ENCODE measurements at regions not wholly inside any gene's neighbourhood (a gene's known extent, or its start where the extent isn't known, plus 50 kb on each side); places are given as distances from the start of the nearest gene placed in this dataset.
"Not testable (repeated sequence)": the region's sequence is repeated elsewhere in the genome, so short reads cannot be mapped to it uniquely, and the experiment has no call there.

GRCh38 chr6:74704540-74704939 is 501.3 kb downstream of the COL12A1 start:
- intact Hi-C loops (cut with micrococcal nuclease): not testable (repeated sequence)

GRCh38 chr6:74690365-74690764 is 515.5 kb downstream of the COL12A1 start:
- Mint-ChIP-seq H3K36me3 (ENCODE audit: low read depth) (no peaks in the 10 kb centered on the region), H3K4me1 (ENCODE audit: low read depth) (no peaks in the 10 kb centered on the region), H3K27me3 (ENCODE audit: low read depth) (no peaks in the 10 kb centered on the region)

More at GRCh38 chr6:74704540-74704939, 501.3 kb downstream of the COL12A1 start:
- not testable (repeated sequence) for H3K4me3 Mint-ChIP-seq (ENCODE audit: low read depth); H3K27ac Mint-ChIP-seq; H3K36me3 Mint-ChIP-seq (ENCODE audit: low read depth); H3K4me1 Mint-ChIP-seq (ENCODE audit: low read depth); DNase-seq (ENCODE audit: low spot score); H3K27me3 Mint-ChIP-seq (ENCODE audit: low read depth); H3K9me3 Mint-ChIP-seq

GRCh38 chr6:74689601-74690000 is 516.3 kb downstream of the COL12A1 start:
- Mint-ChIP-seq H3K27ac (no peak overlapping the region), H3K4me3 (ENCODE audit: low read depth) (no peak overlapping the region)

More at GRCh38 chr6:74690365-74690764, 515.5 kb downstream of the COL12A1 start:
- Mint-ChIP-seq H3K27ac (no peak overlapping the region), H3K4me3 (ENCODE audit: low read depth) (no peak overlapping the region), H3K9me3 (no peaks in the 10 kb centered on the region)
- intact Hi-C loops (cut with micrococcal nuclease): no loop called here
- no peak for DNase-seq (ENCODE audit: low spot score)

DNA sequence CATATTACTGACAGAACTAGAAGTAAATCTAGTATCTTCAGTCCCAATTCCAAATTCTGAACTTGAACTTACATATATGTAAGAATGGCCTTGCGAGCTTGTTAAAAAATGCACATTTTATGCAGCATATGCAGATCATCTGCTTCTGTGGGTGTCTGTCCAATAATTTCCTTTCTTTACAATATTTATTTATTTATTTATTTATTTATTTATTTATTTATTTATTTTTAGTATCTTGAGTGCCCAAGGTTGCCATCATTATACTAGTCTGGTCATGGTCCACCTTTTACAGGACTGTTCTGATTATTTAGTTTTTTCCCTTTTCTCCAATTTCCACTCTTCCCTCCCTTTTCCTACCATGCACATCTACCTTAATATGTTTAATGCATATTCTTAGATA is 528.4 kb downstream of the COL12A1 start:
- no peak for DNase-seq (ENCODE audit: low spot score)
- no peak overlapping the region for H3K27ac Mint-ChIP-seq
- intact Hi-C loops (cut with micrococcal nuclease): no loop called here
- no peaks in the 10 kb centered on the region for H3K27me3 Mint-ChIP-seq (ENCODE audit: low read depth)
- no peak overlapping the region for H3K4me3 Mint-ChIP-seq (ENCODE audit: low read depth)
- H3K9me3 Mint-ChIP-seq: peaks cover 8% of the 10 kb centered on the region
- no peaks in the 10 kb centered on the region for H3K4me1 Mint-ChIP-seq (ENCODE audit: low read depth)
- no peaks in the 10 kb centered on the region for H3K36me3 Mint-ChIP-seq (ENCODE audit: low read depth)

More at GRCh38 chr6:74689601-74690000, 516.3 kb downstream of the COL12A1 start:
- no peak for DNase-seq (ENCODE audit: low spot score)
- intact Hi-C loops (cut with micrococcal nuclease): no loop called here
- Mint-ChIP-seq H3K9me3 (peaks cover 2% of the 10 kb centered on the region), H3K36me3 (ENCODE audit: low read depth) (no peaks in the 10 kb centered on the region), H3K27me3 (ENCODE audit: low read depth) (no peaks in the 10 kb centered on the region), H3K4me1 (ENCODE audit: low read depth) (no peaks in the 10 kb centered on the region)

DNA sequence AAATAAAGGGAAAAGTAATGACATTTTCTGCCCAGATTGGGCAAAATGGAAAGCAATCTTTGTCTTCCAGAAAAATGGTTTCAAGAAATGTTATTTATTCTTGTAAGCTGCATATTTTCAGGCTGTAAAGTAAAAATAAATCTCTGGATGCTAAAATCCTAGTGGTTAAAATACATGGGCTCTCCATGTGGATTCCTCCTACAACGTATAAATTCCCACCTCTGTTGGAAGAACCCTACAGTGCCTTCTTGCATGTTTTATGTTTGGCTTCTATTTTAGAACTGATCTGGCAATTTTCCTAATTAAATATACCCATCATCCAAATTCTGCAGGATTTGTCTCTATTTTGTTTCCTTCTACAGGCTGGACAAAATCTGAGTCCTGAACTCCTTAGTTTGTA is 528.9 kb downstream of the COL12A1 start:
- intact Hi-C loops (cut with micrococcal nuclease): no loop called here
- no peaks in the 10 kb centered on the region for H3K27me3 Mint-ChIP-seq (ENCODE audit: low read depth)
- H3K36me3 Mint-ChIP-seq (ENCODE audit: low read depth): no peaks in the 10 kb centered on the region
- DNase-seq (ENCODE audit: low spot score): no peak
- H3K4me1 Mint-ChIP-seq (ENCODE audit: low read depth): no peaks in the 10 kb centered on the region
- no peak overlapping the region for H3K27ac Mint-ChIP-seq
- peaks cover 8% of the 10 kb centered on the region for H3K9me3 Mint-ChIP-seq
- no peak overlapping the region for H3K4me3 Mint-ChIP-seq (ENCODE audit: low read depth)

GRCh38 chr6:74674377-74674776 is 531.5 kb downstream of the COL12A1 start:
- Mint-ChIP-seq H3K27ac (no peak overlapping the region), H3K4me3 (ENCODE audit: low read depth) (no peak overlapping the region), H3K36me3 (ENCODE audit: low read depth) (no peaks in the 10 kb centered on the region), H3K9me3 (peaks cover 13% of the 10 kb centered on the region), H3K4me1 (ENCODE audit: low read depth) (no peaks in the 10 kb centered on the region), H3K27me3 (ENCODE audit: low read depth) (no peaks in the 10 kb centered on the region)
- intact Hi-C loops (cut with micrococcal nuclease): no loop called here
- DNase-seq (ENCODE audit: low spot score): no peak

DNA sequence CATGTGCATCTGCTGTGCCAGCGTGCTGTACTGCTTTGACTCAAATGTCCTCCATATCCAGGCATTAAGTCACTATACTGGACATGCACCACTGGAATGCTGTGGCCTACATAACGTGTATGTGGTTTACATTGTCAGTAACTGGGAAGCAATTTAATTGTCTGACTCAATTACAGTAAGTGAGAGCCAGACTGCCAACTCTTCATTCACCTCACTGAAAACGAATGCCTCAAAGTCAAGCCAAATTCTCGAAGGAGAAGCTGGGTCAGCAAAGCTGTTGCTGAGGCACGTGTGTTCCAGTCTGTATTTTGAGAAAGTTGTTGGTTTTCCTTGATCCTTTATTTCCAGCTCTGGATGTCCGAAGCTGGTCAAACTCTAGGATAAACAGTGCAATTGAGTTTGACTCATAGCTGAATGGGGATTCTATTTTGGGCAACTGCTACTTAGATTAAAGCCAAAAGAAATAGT is 534.3 kb downstream of the COL12A1 start:
- no peaks in the 10 kb centered on the region for H3K4me1 Mint-ChIP-seq (ENCODE audit: low read depth)
- no peaks in the 10 kb centered on the region for H3K27me3 Mint-ChIP-seq (ENCODE audit: low read depth)
- no peak overlapping the region for H3K27ac Mint-ChIP-seq
- H3K36me3 Mint-ChIP-seq (ENCODE audit: low read depth): no peaks in the 10 kb centered on the region
- intact Hi-C loops (cut with micrococcal nuclease): no loop called here
- peaks cover 22% of the 10 kb centered on the region for H3K9me3 Mint-ChIP-seq
- no peak overlapping the region for H3K4me3 Mint-ChIP-seq (ENCODE audit: low read depth)
- DNase-seq (ENCODE audit: low spot score): no peak

DNA sequence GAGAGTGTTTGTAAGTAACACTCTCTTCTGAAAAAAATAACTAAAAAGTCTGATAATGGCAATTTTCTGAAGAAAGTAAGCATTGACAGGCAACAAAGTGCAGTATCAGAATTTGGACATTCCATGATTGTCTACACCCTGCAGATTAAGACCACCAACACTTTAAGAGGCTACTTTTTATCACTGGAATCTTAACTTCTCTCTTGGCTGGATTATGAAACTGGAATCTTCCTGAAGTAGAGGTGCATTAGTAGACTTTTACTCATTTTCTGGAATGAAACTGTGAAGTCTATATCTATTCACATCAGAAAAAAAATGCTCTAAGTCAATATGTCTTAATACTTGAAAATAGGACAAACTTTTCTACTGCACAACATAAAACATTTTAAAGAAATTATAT is 547.5 kb downstream of the COL12A1 start:
- Mint-ChIP-seq H3K9me3 (peaks cover 19% of the 10 kb centered on the region), H3K4me3 (ENCODE audit: low read depth) (no peak overlapping the region), H3K4me1 (ENCODE audit: low read depth) (no peaks in the 10 kb centered on the region), H3K27ac (no peak overlapping the region), H3K36me3 (ENCODE audit: low read depth) (no peaks in the 10 kb centered on the region), H3K27me3 (ENCODE audit: low read depth) (no peaks in the 10 kb centered on the region)
- DNase-seq (ENCODE audit: low spot score): no peak
- intact Hi-C loops (cut with micrococcal nuclease): no loop called here

- no peaks in the 10 kb centered on the region for H3K4me1 Mint-ChIP-seq (ENCODE audit: low read depth)
- H3K9me3 Mint-ChIP-seq: peaks cover 14% of the 10 kb centered on the region
- no peaks in the 10 kb centered on the region for H3K36me3 Mint-ChIP-seq (ENCODE audit: low read depth)
- H3K4me3 Mint-ChIP-seq (ENCODE audit: low read depth): no peak overlapping the region
- H3K27me3 Mint-ChIP-seq (ENCODE audit: low read depth): no peaks in the 10 kb centered on the region
- intact Hi-C loops (cut with micrococcal nuclease): no loop called here
- no peak for DNase-seq (ENCODE audit: low spot score)
- no peak overlapping the region for H3K27ac Mint-ChIP-seq
These were observed 547.9 kb downstream of the COL12A1 start for GRCh38 chr6:74657931-74658330.

- no peak for DNase-seq (ENCODE audit: low spot score)
- H3K4me1 Mint-ChIP-seq (ENCODE audit: low read depth): no peaks in the 10 kb centered on the region
- no peak overlapping the region for H3K4me3 Mint-ChIP-seq (ENCODE audit: low read depth)
- no peaks in the 10 kb centered on the region for H3K36me3 Mint-ChIP-seq (ENCODE audit: low read depth)
- H3K27me3 Mint-ChIP-seq (ENCODE audit: low read depth): no peaks in the 10 kb centered on the region
- no peak overlapping the region for H3K27ac Mint-ChIP-seq
- H3K9me3 Mint-ChIP-seq: peaks cover 12% of the 10 kb centered on the region
- intact Hi-C loops (cut with micrococcal nuclease): no loop called here
These were observed 548.8 kb downstream of the COL12A1 start for GRCh38 chr6:74657011-74657410.

DNA sequence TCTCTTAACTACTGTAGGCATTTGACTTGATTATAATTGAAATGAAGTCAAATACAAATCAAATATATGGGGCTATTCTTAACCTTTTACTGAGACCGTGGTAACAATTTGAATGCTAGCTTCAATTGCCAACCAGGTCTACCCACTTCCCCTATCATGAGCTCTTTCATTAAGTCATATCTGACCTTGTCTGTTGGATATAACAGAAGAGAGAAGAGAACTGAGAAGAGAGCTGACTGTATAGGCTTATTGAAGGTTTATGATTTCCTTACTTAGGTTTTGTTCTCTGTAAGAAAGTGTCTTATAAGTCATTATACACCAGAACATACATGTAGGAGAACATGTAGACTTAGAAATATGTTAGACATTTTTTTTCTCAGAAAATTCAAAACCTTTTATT is 549.4 kb downstream of the COL12A1 start:
- no peak for DNase-seq (ENCODE audit: low spot score)
- Mint-ChIP-seq H3K27ac (no peak overlapping the region), H3K4me1 (ENCODE audit: low read depth) (no peaks in the 10 kb centered on the region), H3K36me3 (ENCODE audit: low read depth) (no peaks in the 10 kb centered on the region), H3K4me3 (ENCODE audit: low read depth) (no peak overlapping the region), H3K9me3 (peaks cover 11% of the 10 kb centered on the region), H3K27me3 (ENCODE audit: low read depth) (no peaks in the 10 kb centered on the region)
- intact Hi-C loops (cut with micrococcal nuclease): no loop called here

DNA sequence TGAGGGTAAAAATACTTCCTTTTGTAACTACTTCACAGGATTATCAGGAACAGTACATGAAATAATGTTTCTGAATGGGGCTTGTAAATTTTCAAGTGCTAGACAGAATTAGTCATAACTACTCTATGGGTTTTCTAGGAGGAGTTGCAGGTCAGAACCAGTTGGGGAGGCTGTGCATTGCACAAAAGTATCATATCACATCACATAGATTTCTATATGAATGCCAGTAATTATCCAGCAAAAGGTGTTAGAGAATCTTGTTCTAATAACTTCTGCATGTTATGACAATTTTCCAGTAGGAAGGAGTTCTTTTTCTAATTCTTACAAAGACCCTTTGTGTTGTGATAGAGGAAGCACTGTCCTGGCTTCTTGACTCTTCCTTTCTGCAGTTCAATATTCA is 551.6 kb downstream of the COL12A1 start:
- intact Hi-C loops (cut with micrococcal nuclease): no loop called here
- Mint-ChIP-seq H3K9me3 (peaks cover 2% of the 10 kb centered on the region), H3K27me3 (ENCODE audit: low read depth) (no peaks in the 10 kb centered on the region), H3K27ac (no peak overlapping the region), H3K36me3 (ENCODE audit: low read depth) (no peaks in the 10 kb centered on the region), H3K4me3 (ENCODE audit: low read depth) (no peak overlapping the region), H3K4me1 (ENCODE audit: low read depth) (no peaks in the 10 kb centered on the region)
- DNase-seq (ENCODE audit: low spot score): no peak

DNA sequence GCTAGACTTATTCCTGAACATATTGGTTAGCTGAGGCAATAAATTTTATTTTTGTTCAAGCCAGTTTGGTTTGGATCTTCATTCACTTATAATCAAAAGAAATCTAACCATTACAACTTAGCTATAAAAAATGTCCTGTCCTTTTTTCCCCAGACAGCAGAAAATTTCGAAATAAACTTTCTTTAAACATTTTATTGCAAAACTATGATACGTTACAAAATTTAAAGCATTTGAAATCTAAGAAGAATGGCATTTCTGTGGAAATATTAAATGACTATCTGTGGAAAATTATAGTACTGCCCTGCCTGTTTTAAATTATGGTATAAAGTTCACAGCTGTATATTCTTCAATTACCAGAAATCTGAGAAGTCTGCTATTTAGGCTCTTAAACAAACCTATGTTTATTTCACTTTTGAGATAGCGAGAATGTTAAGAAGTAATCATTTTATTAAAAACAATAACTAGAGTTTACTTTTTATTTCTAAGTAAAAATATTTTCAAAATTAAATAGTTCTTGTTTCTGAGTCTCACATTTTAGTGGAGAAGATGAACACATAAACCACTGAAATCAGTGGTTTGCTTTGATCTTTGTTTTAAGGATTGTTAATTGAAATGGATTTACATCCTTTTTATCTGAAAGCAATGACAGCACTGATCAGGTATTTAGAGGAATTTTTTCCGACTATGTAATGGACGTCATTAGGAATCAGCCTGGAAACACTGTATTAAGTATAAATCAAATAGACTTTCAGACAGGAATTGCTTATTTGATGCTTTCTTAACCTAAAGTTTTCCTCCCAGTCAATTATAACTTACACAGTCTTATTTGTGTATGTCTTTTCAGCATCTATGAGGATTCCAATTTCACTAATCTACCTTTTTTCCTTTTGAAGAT is 553.7 kb downstream of the COL12A1 start:
- Mint-ChIP-seq H3K4me1 (ENCODE audit: low read depth) (no peaks in the 10 kb centered on the region), H3K4me3 (ENCODE audit: low read depth) (no peak overlapping the region), H3K9me3 (peaks cover under 1% of the 10 kb centered on the region), H3K27me3 (ENCODE audit: low read depth) (no peaks in the 10 kb centered on the region), H3K36me3 (ENCODE audit: low read depth) (no peaks in the 10 kb centered on the region), H3K27ac (no peak overlapping the region)
- intact Hi-C loops (cut with micrococcal nuclease): no loop called here
- DNase-seq (ENCODE audit: low spot score): no peak

Data from activated T-helper 2 cell treated with anti-CD3 and anti-CD28 coated beads, Interferon-gamma antibody, Interleukin-2, Interleukin-4, amounts not matched to agents 10 μg/mL and 5 μg/mL and 100 μg/mL, durations not matched to agents 14 hours and 24 hours and 36 hours (primary cell).